SKM-1 treated with dmso at 0.1 percent for 144 hours (cell line): ENCODE measurements at regions not wholly inside any gene's neighbourhood (a gene's known extent, or its start where the extent isn't known, plus 50 kb on each side); places are given as distances from the start of the nearest gene placed in this dataset.

ENCODE experiments used
- DNase-seq: peaks from one replicate; lab custom pipeline; 2025; ENCODE audit not compliant: unreplicated experiment; lab: John Stamatoyannopoulos, UW

GRCh38 chr3:46114323-46114988, 87.2 kb upstream of the XCR1 start:
- DNase-seq = no peak

GRCh38 chr3:46113608-46114007, 86.3 kb upstream of the XCR1 start:
- no peak for DNase-seq

- DNase-seq = no peak
Measured at GRCh38 chr3:46112984-46113383, 85.7 kb upstream of the XCR1 start.

GRCh38 chr3:46112296-46112695, 85.0 kb upstream of the XCR1 start:
- DNase-seq = no peak

GRCh38 chr3:46110701-46111493, 83.6 kb upstream of the XCR1 start:
- DNase-seq = peak; percentile 90

GRCh38 chr3:46107682-46108081, 80.4 kb upstream of the XCR1 start:
- DNase-seq = no peak

- DNase-seq = no peak
Measured at GRCh38 chr3:46105306-46105919, 78.1 kb upstream of the XCR1 start.

GRCh38 chr3:46104706-46105105, 77.4 kb upstream of the XCR1 start:
- no peak for DNase-seq

GRCh38 chr3:46102780-46103130, 75.5 kb upstream of the XCR1 start:
- no peak for DNase-seq

- DNase-seq = no peak
Measured at GRCh38 chr3:46102059-46102779, 74.9 kb upstream of the XCR1 start.

GRCh38 chr3:46100812-46101211, 73.5 kb upstream of the XCR1 start:
- DNase-seq = peak; percentile 97

GRCh38 chr3:46098319-46098761, 71.1 kb upstream of the XCR1 start:
- DNase-seq = peak; percentile 95

- peak; percentile 75 for DNase-seq
Measured at GRCh38 chr3:46097691-46098241, 70.5 kb upstream of the XCR1 start.

- DNase-seq = no peak
Measured at GRCh38 chr3:46096781-46097180, 69.5 kb upstream of the XCR1 start.

- no peak for DNase-seq
Measured at GRCh38 chr3:46096336-46096735, 69.1 kb upstream of the XCR1 start.

- peak; percentile 96 for DNase-seq
Measured at GRCh38 chr3:46095307-46095706, 68.0 kb upstream of the XCR1 start.

- no peak for DNase-seq
Measured at GRCh38 chr3:46094506-46094905, 67.2 kb upstream of the XCR1 start.

- DNase-seq = no peak
Measured at GRCh38 chr3:46093966-46094365, 66.7 kb upstream of the XCR1 start.

- no peak for DNase-seq
Measured at GRCh38 chr3:46093327-46093942, 66.2 kb upstream of the XCR1 start.

GRCh38 chr3:46092702-46093080, 65.4 kb upstream of the XCR1 start:
- DNase-seq = no peak
